Esophagus squamous epithelium (tissue), 4 donors: ENCODE measurements at regions not wholly inside any gene's neighbourhood (a gene's known extent, or its start where the extent isn't known, plus 50 kb on each side); places are given as distances from the start of the nearest gene placed in this dataset.

ENCODE experiments used
- CTCF ChIP-seq, 6 experiments: fragments of 450-650 bp in 4 of 6; fragments of 200-600 bp in 2 of 6; sonication (generic) in 2 of 6; IDR thresholded peaks; one replicate each; pipeline ENCODE4 v1.5.1; 2016 to 2019; ENCODE audit warnings: antibody characterized with exemption in 6 of 6, mild to moderate bottlenecking in 4 of 6, moderate library complexity in 4 of 6
- POLR2A ChIP-seq, 4 donors: fragments of 450-650 bp; IDR thresholded peaks; one replicate each; pipeline ENCODE4 v1.6.1; 2017; ENCODE audit warnings: antibody characterized with exemption in 4 of 4, mild to moderate bottlenecking in 4 of 4, moderate library complexity in 3 of 4

- TF ChIP-seq POLR2A (IDR thresholded peaks at IDR 0.05) (no peak), CTCF (IDR thresholded peaks at IDR 0.05) (no peak)
Observed at GRCh38 chr13:102984210-102984609, 82.0 kb downstream of the SLC10A2 start.
